ENCODE measurements at regions not wholly inside any gene's neighbourhood (a gene's known extent, or its start where the extent isn't known, plus 50 kb on each side); places are given as distances from the start of the nearest gene placed in this dataset.
A peak's percentile ranks its signal among the peaks of the same experiment; 100 is the strongest.

DNA sequence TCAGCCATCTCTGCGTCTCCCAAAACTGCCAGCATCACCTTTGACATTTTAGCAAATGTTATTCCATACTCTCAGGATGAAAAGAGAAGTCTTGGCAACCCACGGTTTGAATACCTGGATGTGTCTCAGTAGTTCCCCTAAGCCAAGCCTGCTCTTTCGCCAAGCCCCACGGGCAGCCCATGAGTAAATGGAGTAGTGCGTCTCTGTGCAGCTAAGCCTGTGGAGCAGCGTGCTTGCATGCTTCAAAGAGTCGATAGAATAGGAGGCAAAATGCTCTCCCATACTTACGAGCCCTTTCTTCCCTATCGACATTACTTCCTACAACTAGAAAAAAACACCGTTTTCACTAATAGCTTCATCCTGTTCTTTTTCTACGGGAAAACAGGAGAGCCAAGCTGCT is 634.5 kb upstream of the TMEM132C start:
- TF ChIP-seq, protein P1, sequence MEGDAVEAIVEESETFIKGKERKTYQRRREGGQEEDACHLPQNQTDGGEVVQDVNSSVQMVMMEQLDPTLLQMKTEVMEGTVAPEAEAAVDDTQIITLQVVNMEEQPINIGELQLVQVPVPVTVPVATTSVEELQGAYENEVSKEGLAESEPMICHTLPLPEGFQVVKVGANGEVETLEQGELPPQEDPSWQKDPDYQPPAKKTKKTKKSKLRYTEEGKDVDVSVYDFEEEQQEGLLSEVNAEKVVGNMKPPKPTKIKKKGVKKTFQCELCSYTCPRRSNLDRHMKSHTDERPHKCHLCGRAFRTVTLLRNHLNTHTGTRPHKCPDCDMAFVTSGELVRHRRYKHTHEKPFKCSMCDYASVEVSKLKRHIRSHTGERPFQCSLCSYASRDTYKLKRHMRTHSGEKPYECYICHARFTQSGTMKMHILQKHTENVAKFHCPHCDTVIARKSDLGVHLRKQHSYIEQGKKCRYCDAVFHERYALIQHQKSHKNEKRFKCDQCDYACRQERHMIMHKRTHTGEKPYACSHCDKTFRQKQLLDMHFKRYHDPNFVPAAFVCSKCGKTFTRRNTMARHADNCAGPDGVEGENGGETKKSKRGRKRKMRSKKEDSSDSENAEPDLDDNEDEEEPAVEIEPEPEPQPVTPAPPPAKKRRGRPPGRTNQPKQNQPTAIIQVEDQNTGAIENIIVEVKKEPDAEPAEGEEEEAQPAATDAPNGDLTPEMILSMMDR (IDR thresholded peaks at IDR 0.05; ENCODE audit: low read depth, low read length) = no peak
- no peak overlapping the region for H3K4me3 ChIP-seq (replicated peaks in 1 of 2; ENCODE audit: low read depth in 2 of 2, low read length in 2 of 2)
- DNase-seq (ENCODE audit: low read depth in 2 of 2) = no peak

DNA sequence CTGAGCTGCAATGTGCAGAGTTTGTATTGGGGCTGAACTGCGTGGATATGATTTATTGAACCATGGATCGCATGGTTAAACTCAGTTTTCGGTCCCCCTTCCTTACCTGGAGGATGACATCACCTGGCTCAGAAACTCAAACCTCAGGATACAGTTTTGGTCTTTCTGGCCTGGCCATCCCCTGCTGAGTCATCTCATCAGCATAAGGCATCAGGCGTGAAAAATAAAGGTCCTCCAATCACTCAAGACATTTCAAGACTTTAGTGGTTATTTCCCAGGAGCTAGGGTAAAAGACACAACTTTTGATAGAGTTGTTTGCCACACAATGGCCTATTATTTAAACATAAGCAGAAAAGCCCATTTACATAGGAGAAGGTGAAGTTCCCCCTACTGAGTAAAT is 631.1 kb upstream of the TMEM132C start:
- H3K4me3 ChIP-seq (replicated peaks in 1 of 2; ENCODE audit: low read depth in 2 of 2, low read length in 2 of 2) = no peak overlapping the region
- TF ChIP-seq, protein P1 (IDR thresholded peaks at IDR 0.05; ENCODE audit: low read depth, low read length) = no peak
- DNase-seq (ENCODE audit: low read depth in 2 of 2) = no peak

DNA sequence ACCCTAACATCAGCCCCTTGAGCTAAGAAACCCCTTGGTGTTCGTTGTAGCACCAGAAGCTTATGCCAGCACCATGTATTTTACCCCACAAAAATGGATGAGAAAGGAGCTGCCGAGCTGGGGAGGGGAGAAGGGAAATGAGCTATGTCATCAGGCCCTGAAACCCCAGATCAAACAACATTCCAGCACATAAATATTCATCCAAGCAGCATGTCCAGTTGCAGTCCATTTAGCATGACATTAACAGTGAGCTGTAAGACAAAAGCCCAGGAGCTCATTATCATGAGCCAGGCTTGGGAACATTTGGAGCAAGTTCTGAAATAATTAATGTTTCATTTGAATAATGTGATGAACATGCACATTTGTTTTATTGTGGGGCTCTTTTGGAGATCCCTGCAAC is 630.1 kb upstream of the TMEM132C start:
- H3K4me3 ChIP-seq (replicated peaks in 1 of 2; ENCODE audit: low read depth in 2 of 2, low read length in 2 of 2) = no peak overlapping the region
- no peak for DNase-seq (ENCODE audit: low read depth in 2 of 2)
- TF ChIP-seq, protein P1 (IDR thresholded peaks at IDR 0.05; ENCODE audit: low read depth, low read length) = no peak

DNA sequence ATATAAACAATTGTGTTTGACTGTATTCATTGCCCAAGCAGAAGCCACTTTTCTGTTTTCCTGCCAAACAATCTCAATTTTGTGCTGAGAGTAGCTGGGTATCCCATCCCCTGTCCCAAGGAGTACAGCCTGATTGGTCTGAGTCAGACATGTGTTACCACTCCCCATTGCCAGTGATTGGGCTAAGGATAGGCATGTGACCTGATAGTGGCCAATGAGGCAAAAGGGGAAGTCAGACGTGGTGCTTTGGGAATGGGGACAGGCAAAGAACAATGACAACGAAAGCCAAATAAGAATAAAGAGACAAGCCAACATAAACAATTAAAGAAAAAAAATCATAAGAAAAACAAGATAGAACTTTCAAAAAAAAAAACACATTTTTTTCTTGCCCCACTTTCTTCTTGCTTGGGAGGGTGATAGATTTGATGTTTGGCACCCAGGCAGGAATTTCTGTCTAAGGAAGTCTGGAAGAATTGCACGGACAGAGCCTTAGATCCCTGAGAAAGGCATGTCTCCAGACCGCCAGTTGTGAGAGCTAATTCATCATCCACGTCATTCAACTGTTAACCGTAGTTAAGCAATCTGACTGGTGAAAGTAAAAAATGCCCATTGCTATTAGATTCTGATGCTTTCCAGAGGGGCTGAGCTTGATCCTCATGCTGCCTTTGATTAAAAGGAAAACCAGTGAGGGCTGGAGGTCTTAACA is 626.6 kb upstream of the TMEM132C start:
- peak in 1 of 2 donors; percentile 68 for DNase-seq (ENCODE audit: low read depth in 2 of 2)
- no peak overlapping the region for H3K4me3 ChIP-seq (replicated peaks in 1 of 2; ENCODE audit: low read depth in 2 of 2, low read length in 2 of 2)
- TF ChIP-seq, protein P1 (IDR thresholded peaks at IDR 0.05; ENCODE audit: low read depth, low read length) = no peak

DNA sequence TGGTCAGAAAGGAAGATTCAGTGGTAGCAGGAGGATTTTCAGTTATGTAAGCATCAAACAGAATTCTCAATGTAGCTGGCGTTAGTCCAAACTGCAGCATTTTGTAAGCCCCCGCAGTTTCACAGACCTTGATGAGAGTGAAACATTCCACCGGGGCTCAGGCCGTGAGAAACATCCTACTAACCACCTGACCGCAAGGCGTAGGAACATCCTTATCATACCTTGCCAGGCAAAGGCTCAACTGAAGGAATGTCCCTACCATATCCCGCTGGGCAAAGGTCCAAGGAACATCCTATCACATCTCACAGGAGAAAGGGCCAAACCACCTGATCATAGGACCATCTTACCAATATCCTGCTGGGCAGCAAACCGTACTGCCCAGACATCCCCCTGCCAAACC is 624.8 kb upstream of the TMEM132C start:
- TF ChIP-seq, protein P1 (IDR thresholded peaks at IDR 0.05; ENCODE audit: low read depth, low read length) = no peak
- no peak overlapping the region for H3K4me3 ChIP-seq (replicated peaks in 1 of 2; ENCODE audit: low read depth in 2 of 2, low read length in 2 of 2)
- peak in 1 of 2 donors; percentile 5 for DNase-seq (ENCODE audit: low read depth in 2 of 2)

DNA sequence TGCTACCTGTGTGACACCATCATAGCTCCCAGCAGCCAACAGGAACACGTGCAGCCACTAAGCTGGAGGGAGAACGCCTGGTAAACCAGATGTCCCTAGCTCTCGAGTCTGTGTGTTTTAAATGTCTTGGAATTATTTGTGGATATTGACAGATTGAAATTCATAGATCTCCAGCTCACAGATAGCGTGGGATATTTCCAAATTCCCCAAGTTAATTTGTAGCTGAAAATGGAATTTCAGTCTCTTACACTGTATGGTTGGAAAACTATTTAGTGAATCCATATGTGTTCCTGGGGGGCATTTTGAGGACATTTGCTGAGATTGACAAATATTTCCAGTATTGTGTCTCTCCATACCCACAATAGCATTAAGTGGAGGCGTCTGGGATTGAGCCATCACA is 618.6 kb upstream of the TMEM132C start:
- no peak overlapping the region for H3K4me3 ChIP-seq (replicated peaks in 1 of 2; ENCODE audit: low read depth in 2 of 2, low read length in 2 of 2)
- TF ChIP-seq, protein P1 (IDR thresholded peaks at IDR 0.05; ENCODE audit: low read depth, low read length) = no peak
- no peak for DNase-seq (ENCODE audit: low read depth in 2 of 2)

DNA sequence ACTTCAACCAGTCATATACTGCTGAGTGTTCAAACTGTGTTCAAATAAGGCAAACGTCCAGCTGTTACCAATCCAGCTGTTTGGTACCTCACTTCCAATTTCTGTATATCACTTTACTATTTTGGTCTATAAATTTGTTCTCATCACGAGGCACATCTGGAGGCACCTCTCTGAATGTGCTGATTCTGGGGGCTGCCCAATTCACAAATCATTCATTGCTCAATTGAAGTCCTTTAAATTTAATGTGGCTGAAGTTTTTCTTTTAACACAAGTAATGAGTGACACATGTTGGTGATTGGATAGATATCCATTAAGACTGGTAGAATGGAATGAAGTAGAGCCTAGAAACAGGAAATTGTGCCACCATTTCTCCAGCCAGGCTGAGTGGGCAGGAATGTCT is 617.0 kb upstream of the TMEM132C start:
- TF ChIP-seq, protein P1 (IDR thresholded peaks at IDR 0.05; ENCODE audit: low read depth, low read length) = no peak
- DNase-seq (ENCODE audit: low read depth in 2 of 2) = no peak
- no peak overlapping the region for H3K4me3 ChIP-seq (replicated peaks in 1 of 2; ENCODE audit: low read depth in 2 of 2, low read length in 2 of 2)

Data from cardiac fibroblast (primary cell).